ENCODE measurements at regions not wholly inside any gene's neighbourhood (a gene's known extent, or its start where the extent isn't known, plus 50 kb on each side); places are given as distances from the start of the nearest gene placed in this dataset.

- WGBS, 2 donors (ENCODE audit: low coverage in 1 of 2), result no CpG with 5 or more reads among the region's 10 CpGs
- Histone ChIP-seq H3K4me3 (no peak overlapping the region), H3K36me3 (no peaks in the 10 kb centered on the region), H3K4me1 (peaks cover 0 to 23% (median 8%) of the 10 kb centered on the region in 3 donors), H3K9me3 (no peaks in the 10 kb centered on the region), H3K27ac (no peak overlapping the region), H3K27me3 (no peaks in the 10 kb centered on the region)
- TF ChIP-seq POLR2AphosphoS5 (IDR thresholded peaks at IDR 0.05) (no peak), EP300 (IDR thresholded peaks at IDR 0.05) (no peak)
- ATAC-seq, result no peak
These were observed 158.3 kb downstream of the DLL1 start for GRCh38 chr6:170132561-170132991.

GRCh38 chr6:170132011-170132521, 158.8 kb downstream of the DLL1 start:
- Histone ChIP-seq H3K27me3 (no peaks in the 10 kb centered on the region), H3K27ac (no peak overlapping the region), H3K36me3 (no peaks in the 10 kb centered on the region), H3K4me1 (peaks cover 0 to 23% (median 8%) of the 10 kb centered on the region in 3 donors), H3K9me3 (no peaks in the 10 kb centered on the region), H3K4me3 (no peak overlapping the region)
- TF ChIP-seq CTCF (IDR thresholded peaks at IDR 0.05) (no peak), POLR2A (IDR thresholded peaks at IDR 0.05) (no peak), EP300 (IDR thresholded peaks at IDR 0.05) (no peak), POLR2AphosphoS5 (IDR thresholded peaks at IDR 0.05) (no peak)
- 88% methylated on average over 4 of the region's 11 CpGs; no CpG with 5 or more reads in 1 of the 2 donors for WGBS, 2 donors (ENCODE audit: low coverage in 1 of 2)
- ATAC-seq, result no peak

- no peak for TF ChIP-seq EP300 (IDR thresholded peaks at IDR 0.05)
- TF ChIP-seq POLR2AphosphoS5 (IDR thresholded peaks at IDR 0.05), result no peak
- TF ChIP-seq CTCF (IDR thresholded peaks at IDR 0.05), result no peak
- TF ChIP-seq POLR2A (IDR thresholded peaks at IDR 0.05), result no peak
- no peak overlapping the region for H3K4me3 ChIP-seq
- H3K27ac ChIP-seq, result no peak overlapping the region
- 48 to 60% methylated on average over 1 to 3 of the region's 11 CpGs for WGBS, 2 donors (ENCODE audit: low coverage in 1 of 2)
- no peaks in the 10 kb centered on the region for H3K9me3 ChIP-seq
- H3K36me3 ChIP-seq, result no peaks in the 10 kb centered on the region
- ATAC-seq, result no peak
- H3K27me3 ChIP-seq, result no peaks in the 10 kb centered on the region
- H3K4me1 ChIP-seq, result peaks cover 0 to 23% (median 8%) of the 10 kb centered on the region in 3 donors
These were observed 159.5 kb downstream of the DLL1 start for GRCh38 chr6:170131351-170131750.

- Histone ChIP-seq H3K27ac (no peak overlapping the region), H3K27me3 (no peaks in the 10 kb centered on the region), H3K9me3 (no peaks in the 10 kb centered on the region), H3K36me3 (no peaks in the 10 kb centered on the region), H3K4me1 (peaks cover 0 to 23% (median 8%) of the 10 kb centered on the region in 3 donors), H3K4me3 (no peak overlapping the region)
- WGBS, 2 donors (ENCODE audit: low coverage in 1 of 2), result 100% methylated on average over 1 of the region's 9 CpGs
- TF ChIP-seq POLR2A (IDR thresholded peaks at IDR 0.05), result no peak
- TF ChIP-seq EP300 (IDR thresholded peaks at IDR 0.05), result no peak
- no peak for TF ChIP-seq POLR2AphosphoS5 (IDR thresholded peaks at IDR 0.05)
- no peak for TF ChIP-seq CTCF (IDR thresholded peaks at IDR 0.05)
- no peak for ATAC-seq
These were observed 160.1 kb downstream of the DLL1 start for GRCh38 chr6:170130771-170131241.

GRCh38 chr6:170130201-170130621, 160.7 kb downstream of the DLL1 start:
- TF ChIP-seq EP300 (IDR thresholded peaks at IDR 0.05) (no peak), POLR2AphosphoS5 (IDR thresholded peaks at IDR 0.05) (no peak), POLR2A (IDR thresholded peaks at IDR 0.05) (no peak), CTCF (IDR thresholded peaks at IDR 0.05) (no peak)
- Histone ChIP-seq H3K36me3 (no peaks in the 10 kb centered on the region), H3K9me3 (no peaks in the 10 kb centered on the region), H3K27me3 (no peaks in the 10 kb centered on the region), H3K4me3 (no peak overlapping the region), H3K4me1 (peaks cover 0 to 23% (median 8%) of the 10 kb centered on the region in 3 donors), H3K27ac (no peak overlapping the region)
- ATAC-seq, result no peak
- 100% methylated on average over 3 of the region's 15 CpGs; no CpG with 5 or more reads in 1 of the 2 donors for WGBS, 2 donors (ENCODE audit: low coverage in 1 of 2)

Data from gastroesophageal sphincter (tissue), 4 donors.